RKO (cell line): ENCODE measurements at regions not wholly inside any gene's neighbourhood (a gene's known extent, or its start where the extent isn't known, plus 50 kb on each side); places are given as distances from the start of the nearest gene placed in this dataset.
"Not testable (repeated sequence)": the region's sequence is repeated elsewhere in the genome, so short reads cannot be mapped to it uniquely, and the experiment has no call there.

Experiments used
- DNase-seq: peaks from one replicate; pipeline ENCODE4 v3.0.0-alpha.2; 2016; ENCODE audit warnings: low spot score

GRCh38 chr5:11392-11791, 80.6 kb upstream of the PLEKHG4B start:
- not testable (repeated sequence) for DNase-seq

GRCh38 chr5:11898-12297, 80.1 kb upstream of the PLEKHG4B start:
- no peak for DNase-seq

GRCh38 chr5:13234-13633, 78.7 kb upstream of the PLEKHG4B start:
- DNase-seq = no peak

DNA sequence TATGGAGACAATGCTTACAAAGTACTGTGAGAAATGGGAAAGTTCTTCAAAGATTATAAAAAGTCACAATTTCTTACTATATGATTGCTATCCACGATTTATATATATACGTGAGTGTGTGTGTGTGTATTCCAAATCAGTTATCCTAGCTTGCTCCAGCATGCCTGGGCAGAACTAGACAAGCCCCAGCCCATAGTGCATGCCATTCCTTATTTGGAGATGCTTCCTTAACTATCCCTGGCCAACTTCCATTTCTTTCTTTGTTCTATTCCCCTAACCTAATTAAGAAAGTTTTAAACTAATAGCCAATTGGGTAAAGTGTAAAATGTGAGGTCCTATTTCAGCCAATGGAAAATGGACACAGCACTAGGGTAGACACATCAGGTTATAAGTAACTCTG, 77.3 kb upstream of the PLEKHG4B start:
- not testable (repeated sequence) for DNase-seq

- DNase-seq = not testable (repeated sequence)
Observed at GRCh38 chr5:20276-20675, 71.7 kb upstream of the PLEKHG4B start.

DNA sequence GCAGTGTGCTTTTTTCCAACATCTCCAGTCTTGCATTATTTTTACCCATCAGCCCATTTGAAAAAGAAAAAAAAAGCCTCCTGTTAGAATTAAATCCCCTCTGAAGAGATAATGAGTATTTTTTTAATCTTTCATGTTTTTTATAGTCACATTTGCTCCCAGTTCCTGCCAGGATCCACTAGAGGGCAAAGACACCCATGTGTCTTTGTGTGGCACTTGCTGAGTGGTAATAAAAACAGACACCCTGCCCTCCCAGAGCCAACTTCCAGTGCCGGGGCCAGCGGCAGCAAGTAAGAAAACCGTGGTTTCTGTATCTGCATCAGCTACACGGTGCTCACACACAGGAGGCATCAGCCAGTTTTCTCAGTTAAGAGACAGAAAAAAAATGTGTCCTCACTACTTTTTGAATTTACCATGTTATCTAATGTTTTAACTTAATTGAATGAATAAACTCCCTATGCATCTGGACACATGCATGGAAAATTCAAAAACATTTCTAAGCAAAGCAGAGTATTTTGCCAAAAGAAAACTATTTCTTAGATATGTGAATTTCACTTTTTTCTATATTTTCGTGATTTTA, 70.2 kb upstream of the PLEKHG4B start:
- peak; percentile 59 for DNase-seq

DNA sequence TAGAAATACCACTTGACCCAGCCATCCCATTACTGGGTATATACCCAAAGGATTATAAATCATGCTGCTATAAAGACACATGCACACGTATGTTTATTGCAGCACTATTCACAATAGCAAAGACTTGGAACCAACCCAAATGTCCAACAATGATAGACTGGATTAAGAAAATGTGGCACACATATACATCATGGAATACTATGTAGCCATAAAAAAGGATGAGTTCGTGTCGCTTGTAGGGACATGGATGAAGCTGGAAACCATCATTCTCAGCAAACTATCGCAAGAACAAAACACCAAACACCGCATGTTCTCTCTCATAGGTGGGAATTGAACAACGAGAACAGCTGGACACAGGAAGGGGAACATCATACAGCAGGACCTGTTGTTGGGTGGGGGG, 68.1 kb upstream of the PLEKHG4B start:
- not testable (repeated sequence) for DNase-seq

DNA sequence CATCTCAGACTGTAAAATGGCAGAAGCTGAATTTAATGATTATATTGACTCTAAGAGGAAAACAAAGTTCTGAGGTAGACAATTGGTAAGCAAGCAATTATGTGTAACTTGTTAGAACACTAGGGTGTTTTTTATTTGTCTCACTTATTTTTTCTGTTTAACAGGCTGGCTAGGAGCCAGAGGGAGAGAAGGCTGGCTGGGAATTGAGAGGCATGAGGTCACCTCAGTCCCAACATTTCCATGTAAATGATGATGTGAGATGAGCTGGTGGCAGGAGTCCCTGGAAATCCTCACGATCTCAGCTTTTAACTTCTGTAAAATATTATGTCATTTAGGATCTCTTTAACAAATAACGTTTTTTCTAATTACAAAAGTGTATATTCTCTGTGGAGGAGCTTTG, 66.9 kb upstream of the PLEKHG4B start:
- not testable (repeated sequence) for DNase-seq

GRCh38 chr5:30131-30530, 61.8 kb upstream of the PLEKHG4B start:
- DNase-seq = no peak

GRCh38 chr5:30556-30955, 61.4 kb upstream of the PLEKHG4B start:
- not testable (repeated sequence) for DNase-seq

GRCh38 chr5:32165-32564, 59.8 kb upstream of the PLEKHG4B start:
- DNase-seq = no peak

DNA sequence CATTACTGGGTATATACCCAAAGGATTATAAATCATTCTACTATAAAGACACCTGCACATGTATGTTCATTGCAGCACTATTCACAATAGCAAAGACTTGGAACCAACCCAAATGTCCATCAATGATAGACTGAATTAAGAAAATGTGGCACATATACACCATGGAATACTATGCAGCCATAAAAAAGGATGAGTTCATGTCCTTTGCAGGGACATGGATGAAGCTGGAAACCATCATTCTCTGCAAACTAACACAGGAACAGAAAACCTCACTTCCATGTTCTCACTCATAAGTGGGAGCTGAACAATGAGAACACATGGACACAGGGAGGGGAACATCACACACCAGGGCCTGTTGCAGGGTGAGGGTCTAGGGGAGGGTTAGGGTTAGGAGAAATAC, 56.4 kb upstream of the PLEKHG4B start:
- not testable (repeated sequence) for DNase-seq

DNA sequence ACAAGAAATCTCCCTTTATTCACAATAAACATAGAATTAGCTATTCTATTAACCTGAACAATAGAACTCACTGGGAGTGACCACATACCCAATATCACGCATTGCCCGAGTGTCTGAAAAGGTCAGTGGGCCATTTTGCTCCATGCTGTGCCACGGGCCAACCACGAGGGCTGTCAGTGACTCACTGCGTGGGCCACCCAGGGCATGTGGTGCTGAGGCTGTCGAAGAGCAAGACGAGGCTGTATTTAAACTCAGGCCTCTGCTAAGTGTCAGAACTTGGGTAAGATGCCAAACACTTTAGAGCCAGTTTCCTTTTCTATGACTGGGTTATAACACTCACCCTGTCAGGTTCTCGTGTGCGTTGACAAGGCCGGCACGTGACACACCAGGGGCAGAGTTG, 54.8 kb upstream of the PLEKHG4B start:
- not testable (repeated sequence) for DNase-seq

GRCh38 chr5:39979-40583, 51.9 kb upstream of the PLEKHG4B start:
- peak; percentile 24 for DNase-seq
